ENCODE measurements at regions not wholly inside any gene's neighbourhood (a gene's known extent, or its start where the extent isn't known, plus 50 kb on each side); places are given as distances from the start of the nearest gene placed in this dataset.

DNA sequence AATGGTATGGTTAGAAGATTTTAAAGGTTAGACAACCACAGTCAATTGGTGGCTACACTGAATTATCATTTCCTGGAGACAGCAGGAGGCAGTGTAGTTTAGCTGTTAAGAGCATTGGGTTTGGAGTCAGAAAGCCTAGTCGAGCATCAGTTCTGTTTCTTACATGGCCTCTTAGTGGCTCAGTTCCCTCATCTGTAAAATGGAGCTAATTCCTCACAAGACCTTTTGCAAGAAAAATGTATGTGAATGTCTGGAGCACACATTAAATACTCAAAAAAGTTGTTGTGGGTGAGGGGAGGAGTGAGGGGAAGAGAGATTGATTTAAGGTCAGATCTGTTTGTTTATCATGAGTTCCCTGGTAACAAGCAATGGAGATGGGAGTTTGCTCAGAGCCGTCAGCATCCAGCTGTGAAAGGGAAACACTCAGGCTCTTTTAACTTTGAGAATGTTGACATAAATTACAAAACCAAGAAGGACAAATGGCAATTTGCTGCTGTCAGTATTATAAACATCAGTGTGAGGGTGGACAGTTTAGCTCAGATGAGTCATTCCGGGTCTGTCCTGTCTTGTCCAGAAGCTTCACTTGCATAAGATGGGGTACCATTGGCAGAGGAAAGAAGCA is 98.2 kb upstream of the PGRMC2 start:
- TF ChIP-seq, protein P1, sequence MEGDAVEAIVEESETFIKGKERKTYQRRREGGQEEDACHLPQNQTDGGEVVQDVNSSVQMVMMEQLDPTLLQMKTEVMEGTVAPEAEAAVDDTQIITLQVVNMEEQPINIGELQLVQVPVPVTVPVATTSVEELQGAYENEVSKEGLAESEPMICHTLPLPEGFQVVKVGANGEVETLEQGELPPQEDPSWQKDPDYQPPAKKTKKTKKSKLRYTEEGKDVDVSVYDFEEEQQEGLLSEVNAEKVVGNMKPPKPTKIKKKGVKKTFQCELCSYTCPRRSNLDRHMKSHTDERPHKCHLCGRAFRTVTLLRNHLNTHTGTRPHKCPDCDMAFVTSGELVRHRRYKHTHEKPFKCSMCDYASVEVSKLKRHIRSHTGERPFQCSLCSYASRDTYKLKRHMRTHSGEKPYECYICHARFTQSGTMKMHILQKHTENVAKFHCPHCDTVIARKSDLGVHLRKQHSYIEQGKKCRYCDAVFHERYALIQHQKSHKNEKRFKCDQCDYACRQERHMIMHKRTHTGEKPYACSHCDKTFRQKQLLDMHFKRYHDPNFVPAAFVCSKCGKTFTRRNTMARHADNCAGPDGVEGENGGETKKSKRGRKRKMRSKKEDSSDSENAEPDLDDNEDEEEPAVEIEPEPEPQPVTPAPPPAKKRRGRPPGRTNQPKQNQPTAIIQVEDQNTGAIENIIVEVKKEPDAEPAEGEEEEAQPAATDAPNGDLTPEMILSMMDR (IDR thresholded peaks at IDR 0.05): no peak
- no peak for TF ChIP-seq TCF7 (CRISPR knock-in tag; IDR thresholded peaks at IDR 0.05; ENCODE audit: low read depth)
- no peak for TF ChIP-seq JUN (CRISPR knock-in tag; IDR thresholded peaks at IDR 0.05)
- TF ChIP-seq, protein P2, sequence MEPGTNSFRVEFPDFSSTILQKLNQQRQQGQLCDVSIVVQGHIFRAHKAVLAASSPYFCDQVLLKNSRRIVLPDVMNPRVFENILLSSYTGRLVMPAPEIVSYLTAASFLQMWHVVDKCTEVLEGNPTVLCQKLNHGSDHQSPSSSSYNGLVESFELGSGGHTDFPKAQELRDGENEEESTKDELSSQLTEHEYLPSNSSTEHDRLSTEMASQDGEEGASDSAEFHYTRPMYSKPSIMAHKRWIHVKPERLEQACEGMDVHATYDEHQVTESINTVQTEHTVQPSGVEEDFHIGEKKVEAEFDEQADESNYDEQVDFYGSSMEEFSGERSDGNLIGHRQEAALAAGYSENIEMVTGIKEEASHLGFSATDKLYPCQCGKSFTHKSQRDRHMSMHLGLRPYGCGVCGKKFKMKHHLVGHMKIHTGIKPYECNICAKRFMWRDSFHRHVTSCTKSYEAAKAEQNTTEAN (CRISPR knock-in tag; IDR thresholded peaks at IDR 0.05): no peak
- no peak for TF ChIP-seq ATF1 (CRISPR knock-in tag; IDR thresholded peaks at IDR 0.05)
- no peak for TF ChIP-seq FOXJ3 (CRISPR knock-in tag; IDR thresholded peaks at IDR 0.05; ENCODE audit: borderline replicate concordance)
- TF ChIP-seq ESRRA (CRISPR knock-in tag; IDR thresholded peaks at IDR 0.05; ENCODE audit: borderline replicate concordance): no peak
- TF ChIP-seq, protein P3, sequence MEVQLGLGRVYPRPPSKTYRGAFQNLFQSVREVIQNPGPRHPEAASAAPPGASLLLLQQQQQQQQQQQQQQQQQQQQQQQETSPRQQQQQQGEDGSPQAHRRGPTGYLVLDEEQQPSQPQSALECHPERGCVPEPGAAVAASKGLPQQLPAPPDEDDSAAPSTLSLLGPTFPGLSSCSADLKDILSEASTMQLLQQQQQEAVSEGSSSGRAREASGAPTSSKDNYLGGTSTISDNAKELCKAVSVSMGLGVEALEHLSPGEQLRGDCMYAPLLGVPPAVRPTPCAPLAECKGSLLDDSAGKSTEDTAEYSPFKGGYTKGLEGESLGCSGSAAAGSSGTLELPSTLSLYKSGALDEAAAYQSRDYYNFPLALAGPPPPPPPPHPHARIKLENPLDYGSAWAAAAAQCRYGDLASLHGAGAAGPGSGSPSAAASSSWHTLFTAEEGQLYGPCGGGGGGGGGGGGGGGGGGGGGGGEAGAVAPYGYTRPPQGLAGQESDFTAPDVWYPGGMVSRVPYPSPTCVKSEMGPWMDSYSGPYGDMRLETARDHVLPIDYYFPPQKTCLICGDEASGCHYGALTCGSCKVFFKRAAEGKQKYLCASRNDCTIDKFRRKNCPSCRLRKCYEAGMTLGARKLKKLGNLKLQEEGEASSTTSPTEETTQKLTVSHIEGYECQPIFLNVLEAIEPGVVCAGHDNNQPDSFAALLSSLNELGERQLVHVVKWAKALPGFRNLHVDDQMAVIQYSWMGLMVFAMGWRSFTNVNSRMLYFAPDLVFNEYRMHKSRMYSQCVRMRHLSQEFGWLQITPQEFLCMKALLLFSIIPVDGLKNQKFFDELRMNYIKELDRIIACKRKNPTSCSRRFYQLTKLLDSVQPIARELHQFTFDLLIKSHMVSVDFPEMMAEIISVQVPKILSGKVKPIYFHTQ (CRISPR knock-in tag; IDR thresholded peaks at IDR 0.05): no peak; the same call in 1 of the 2 replicates
- TF ChIP-seq ZNF423 (CRISPR knock-in tag; IDR thresholded peaks at IDR 0.05): no peak
- TF ChIP-seq TP53 (CRISPR knock-in tag; IDR thresholded peaks at IDR 0.05): no peak
- TF ChIP-seq, protein P4, sequence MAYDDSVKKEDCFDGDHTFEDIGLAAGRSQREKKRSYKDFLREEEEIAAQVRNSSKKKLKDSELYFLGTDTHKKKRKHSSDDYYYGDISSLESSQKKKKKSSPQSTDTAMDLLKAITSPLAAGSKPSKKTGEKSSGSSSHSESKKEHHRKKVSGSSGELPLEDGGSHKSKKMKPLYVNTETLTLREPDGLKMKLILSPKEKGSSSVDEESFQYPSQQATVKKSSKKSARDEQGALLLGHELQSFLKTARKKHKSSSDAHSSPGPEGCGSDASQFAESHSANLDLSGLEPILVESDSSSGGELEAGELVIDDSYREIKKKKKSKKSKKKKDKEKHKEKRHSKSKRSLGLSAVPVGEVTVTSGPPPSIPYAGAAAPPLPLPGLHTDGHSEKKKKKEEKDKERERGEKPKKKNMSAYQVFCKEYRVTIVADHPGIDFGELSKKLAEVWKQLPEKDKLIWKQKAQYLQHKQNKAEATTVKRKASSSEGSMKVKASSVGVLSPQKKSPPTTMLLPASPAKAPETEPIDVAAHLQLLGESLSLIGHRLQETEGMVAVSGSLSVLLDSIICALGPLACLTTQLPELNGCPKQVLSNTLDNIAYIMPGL (CRISPR knock-in tag; IDR thresholded peaks at IDR 0.05): no peak
